HEK293T (cell line): ENCODE measurements at regions not wholly inside any gene's neighbourhood (a gene's known extent, or its start where the extent isn't known, plus 50 kb on each side); places are given as distances from the start of the nearest gene placed in this dataset.

Source experiments
- CTCF ChIA-PET: fragments of 350-600 bp; formaldehyde crosslinking; extraction: SDS; loops from one replicate; lab custom pipeline; 2021; ENCODE audit warnings: antibody characterized with exemption, inconsistent platforms; lab: Yijun Ruan, JAX
- POLR2A ChIA-PET: fragments of 350-600 bp; formaldehyde crosslinking; extraction: SDS; loops from one replicate; lab custom pipeline; 2020; ENCODE audit warnings: antibody characterized with exemption, inconsistent platforms; lab: Yijun Ruan, JAX
- DNase-seq: peaks from one replicate; pipeline ENCODE4 v3.0.0; 2012; ENCODE audit warnings: mixed read lengths; ENCODE audit errors: extremely low spot score
- ARNT ChIP-seq: fragments of 450-650 bp; IDR thresholded peaks from 2 replicates; pipeline ENCODE4 v1.6.1; 2017; ENCODE audit warnings: mild to moderate bottlenecking
- BHLHE40 ChIP-seq: fragments of 450-650 bp; IDR thresholded peaks from 2 replicates; pipeline ENCODE4 v1.6.1; 2016; ENCODE audit warnings: mild to moderate bottlenecking, moderate library complexity, borderline replicate concordance
- CTBP1 ChIP-seq: fragments of 450-650 bp; IDR thresholded peaks from 2 replicates; pipeline ENCODE4 v1.6.1; 2016; ENCODE audit warnings: borderline replicate concordance
- ELF4 ChIP-seq: fragments of 450-650 bp; IDR thresholded peaks from 2 replicates; pipeline ENCODE4 v1.6.1; 2017; ENCODE audit warnings: antibody characterized with exemption
- FOXA1 ChIP-seq: fragments of 450-650 bp; IDR thresholded peaks from 2 replicates; pipeline ENCODE4 v1.6.1; 2016; ENCODE audit warnings: mild to moderate bottlenecking
- FOXK2 ChIP-seq: fragments of 450-650 bp; IDR thresholded peaks from 2 replicates; pipeline ENCODE4 v1.6.1; 2016; ENCODE audit warnings: mild to moderate bottlenecking
- FOXM1 ChIP-seq: fragments of 450-650 bp; IDR thresholded peaks from 2 replicates; pipeline ENCODE4 v1.6.1; 2017; ENCODE audit warnings: mild to moderate bottlenecking, borderline replicate concordance
- HDGF ChIP-seq: fragments of 450-650 bp; IDR thresholded peaks from 2 replicates; pipeline ENCODE4 v1.6.1; 2017; ENCODE audit warnings: antibody characterized with exemption, borderline replicate concordance
- L3MBTL2 ChIP-seq: fragments of 450-650 bp; conservative IDR thresholded peaks from 2 replicates; pipeline ENCODE4 v1.6.1; 2016; ENCODE audit warnings: mild to moderate bottlenecking
- NFRKB ChIP-seq: fragments of 450-650 bp; IDR thresholded peaks from 2 replicates; pipeline ENCODE4 v1.6.1; 2016; ENCODE audit warnings: mild to moderate bottlenecking, moderate library complexity
- SP1 ChIP-seq: fragments of 450-650 bp; IDR thresholded peaks from 2 replicates; pipeline ENCODE4 v1.6.1; 2017
- SUZ12 ChIP-seq: fragments of 450-650 bp; IDR thresholded peaks from 2 replicates; pipeline ENCODE4 v1.6.1; 2016; ENCODE audit warnings: mild to moderate bottlenecking
- TARDBP ChIP-seq: fragments of 450-650 bp; IDR thresholded peaks from 2 replicates; pipeline ENCODE4 v1.6.1; 2016
- ZNF384 ChIP-seq: fragments of 450-650 bp; IDR thresholded peaks from 2 replicates; pipeline ENCODE4 v1.6.1; 2016
- TF ChIP-seq, protein P1 (sequence below): fragments of 450-650 bp; IDR thresholded peaks from 2 replicates; pipeline ENCODE4 v1.6.1; 2016

DNA sequence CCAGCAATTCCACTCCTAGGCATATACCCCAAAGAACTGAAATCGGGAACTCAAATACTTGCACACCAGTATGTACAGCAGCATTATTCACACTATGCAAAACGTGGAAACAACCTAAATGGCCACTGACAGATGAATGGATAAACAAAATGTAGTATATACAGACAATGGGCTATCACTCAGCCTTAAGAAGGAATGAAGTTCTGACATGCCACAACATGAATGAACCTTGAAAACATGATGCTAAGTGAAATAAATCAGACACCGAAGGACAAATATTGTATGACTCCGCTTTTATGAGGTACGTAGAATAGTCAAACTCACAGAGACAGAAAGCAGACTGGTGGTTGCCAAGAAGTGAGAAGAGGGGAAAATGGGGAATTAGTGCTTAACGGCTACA is 59.1 kb upstream of the CCN6 start:
- ChIA-PET CTCF (interaction anchor here (1.0 kb wide), 1 partner anchor 303 kb away, joined by 3 read pairs; no protein-coding TSS in a partner anchor), POLR2A (no interaction called here)
- DNase-seq: no peak
- TF ChIP-seq SUZ12: no peak

DNA sequence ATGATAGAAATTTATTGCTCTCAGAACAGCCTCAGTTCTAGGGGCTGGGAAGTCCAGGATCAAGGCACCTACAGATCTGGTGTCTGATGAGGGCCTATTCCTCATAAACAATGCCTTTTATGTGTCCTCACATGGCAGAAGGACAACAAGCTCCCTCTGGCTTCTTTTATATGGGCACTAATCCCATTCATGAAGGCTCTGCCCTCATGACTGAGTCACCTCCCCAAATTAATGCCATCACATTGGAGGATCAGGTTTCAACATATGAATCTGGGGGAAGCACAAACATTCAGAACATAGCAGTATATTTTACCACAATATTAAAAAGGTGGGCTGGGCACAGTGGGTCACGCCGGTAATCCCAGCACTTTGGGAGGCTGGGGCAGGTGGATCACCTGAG is 58.5 kb upstream of the CCN6 start:
- no peak for DNase-seq
- ChIA-PET POLR2A (no interaction called here), CTCF (interaction anchor here (1.0 kb wide), 1 partner anchor 303 kb away, joined by 3 read pairs; no protein-coding TSS in a partner anchor)
- no peak for TF ChIP-seq BHLHE40
- TF ChIP-seq TARDBP: no peak
- no peak for TF ChIP-seq SUZ12
- no peak for TF ChIP-seq ZNF384
- TF ChIP-seq FOXK2: no peak
- TF ChIP-seq, protein P1, sequence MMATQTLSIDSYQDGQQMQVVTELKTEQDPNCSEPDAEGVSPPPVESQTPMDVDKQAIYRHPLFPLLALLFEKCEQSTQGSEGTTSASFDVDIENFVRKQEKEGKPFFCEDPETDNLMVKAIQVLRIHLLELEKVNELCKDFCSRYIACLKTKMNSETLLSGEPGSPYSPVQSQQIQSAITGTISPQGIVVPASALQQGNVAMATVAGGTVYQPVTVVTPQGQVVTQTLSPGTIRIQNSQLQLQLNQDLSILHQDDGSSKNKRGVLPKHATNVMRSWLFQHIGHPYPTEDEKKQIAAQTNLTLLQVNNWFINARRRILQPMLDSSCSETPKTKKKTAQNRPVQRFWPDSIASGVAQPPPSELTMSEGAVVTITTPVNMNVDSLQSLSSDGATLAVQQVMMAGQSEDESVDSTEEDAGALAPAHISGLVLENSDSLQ: no peak
- no peak for TF ChIP-seq L3MBTL2
- TF ChIP-seq HDGF: no peak
- TF ChIP-seq CTBP1: no peak
- TF ChIP-seq ELF4: no peak

DNA sequence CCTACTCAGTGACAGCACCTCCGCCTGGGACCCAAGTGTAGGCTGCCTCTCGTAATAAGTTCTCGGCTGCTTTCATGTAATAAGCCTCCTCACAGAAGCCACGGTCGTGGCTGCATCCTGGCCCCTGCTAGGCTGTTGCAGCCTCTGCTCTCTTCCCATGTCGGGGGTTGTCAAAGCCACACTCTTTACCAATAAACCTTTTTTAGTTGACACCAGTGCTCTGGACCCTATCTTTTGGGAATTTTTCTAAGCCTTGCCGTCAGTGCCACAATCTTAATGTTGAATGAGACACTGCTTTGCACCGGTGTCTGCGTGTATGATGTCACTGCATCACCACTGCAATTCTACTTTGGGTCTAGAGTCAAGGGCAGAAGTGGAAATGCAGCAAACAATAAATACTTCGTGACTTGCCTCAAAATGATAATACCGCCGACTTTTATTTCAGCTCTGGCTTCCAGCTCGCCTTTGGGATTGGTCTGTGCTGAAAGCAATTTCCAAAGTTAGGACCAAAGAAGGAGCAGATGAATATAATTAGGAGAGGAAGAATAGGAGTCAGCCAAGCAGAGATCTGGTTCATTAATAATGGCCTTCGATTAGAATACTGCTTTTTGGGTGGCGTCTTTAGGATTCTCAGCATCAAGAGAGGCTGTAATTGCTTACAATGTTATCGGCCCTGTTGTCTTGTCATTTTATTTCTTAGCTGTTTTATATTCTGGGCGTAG is 57.6 kb upstream of the CCN6 start:
- CTCF ChIA-PET: interaction anchor here (1.0 kb wide), 1 partner anchor 219 kb away, joined by 3 read pairs; no protein-coding TSS in a partner anchor

DNA sequence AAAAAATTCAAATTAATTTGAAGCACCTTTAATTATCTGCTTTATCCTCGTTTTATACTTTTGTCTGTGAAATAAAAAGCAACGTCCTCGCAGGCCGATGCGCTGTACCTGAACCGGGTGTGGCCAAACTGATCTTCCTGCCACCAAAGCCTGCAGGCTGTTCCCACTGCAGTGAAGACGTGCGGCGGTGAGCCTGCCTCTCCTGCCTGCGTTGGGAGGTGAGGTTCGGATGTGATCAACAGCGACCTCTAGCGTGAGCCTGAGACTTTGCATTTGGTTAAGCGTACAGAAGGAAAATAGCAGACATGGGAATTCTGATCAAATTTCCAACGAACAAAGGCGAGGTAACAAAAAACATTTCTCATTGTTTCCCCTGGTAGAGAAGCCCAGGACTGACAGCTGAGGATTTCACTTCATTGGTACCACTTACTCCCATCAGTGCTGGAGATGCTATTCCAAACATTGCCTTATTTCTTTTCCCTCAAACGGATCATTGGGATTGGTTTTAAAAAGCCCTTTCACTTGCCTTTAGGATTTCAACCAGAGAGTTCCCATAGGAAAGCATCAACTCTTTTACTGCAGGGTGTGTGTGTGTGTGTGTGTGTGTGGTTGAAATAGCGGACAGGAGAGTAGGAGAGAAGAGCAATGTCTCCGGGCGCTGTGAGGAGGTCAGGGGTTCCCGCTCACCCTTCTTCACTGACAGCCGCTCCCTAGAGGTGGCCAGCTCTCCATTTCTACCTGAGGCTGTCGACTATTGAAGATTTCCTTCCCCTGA is 56.6 kb upstream of the CCN6 start:
- peak; percentile 90 for DNase-seq
- POLR2A ChIA-PET: no interaction called here
- TF ChIP-seq FOXM1 (no peak), CTBP1 (no peak), ELF4 (no peak), FOXK2 (no peak), NFRKB (no peak), HDGF (no peak), FOXA1 (no peak), L3MBTL2 (no peak), ZNF384 (no peak)
- TF ChIP-seq, protein P1: no peak
- CTCF ChIA-PET: interaction anchor here (0.6 to 1.0 kb wide), 2 partner anchors 48 to 220 kb away, joined by 3 read pairs; no protein-coding TSS in a partner anchor

More for the DNA sequence above, 57.6 kb upstream of the CCN6 start:
- POLR2A ChIA-PET: no interaction called here
- no peak for TF ChIP-seq FOXA1
- no peak for TF ChIP-seq SP1
- TF ChIP-seq SUZ12: no peak
- no peak for DNase-seq

DNA sequence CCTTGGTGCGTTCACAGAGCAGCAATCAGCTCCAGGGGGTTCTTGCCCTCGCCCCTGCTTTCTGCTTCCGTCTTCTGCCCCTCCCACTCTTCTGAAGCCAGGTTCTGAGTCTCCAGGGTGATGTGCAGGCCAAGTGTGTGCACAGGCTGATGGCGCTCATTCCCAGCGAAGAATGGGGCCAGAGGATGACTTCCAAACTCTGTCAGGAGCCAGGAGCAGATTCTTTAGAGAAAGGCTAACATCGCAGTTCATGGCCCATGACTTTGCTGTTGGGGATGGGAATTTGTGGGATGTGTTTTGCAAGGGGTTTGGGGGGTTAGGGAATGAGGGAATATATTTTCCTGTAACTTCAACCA is 56.1 kb upstream of the CCN6 start:
- ChIA-PET CTCF (interaction anchor here (0.6 to 0.7 kb wide), 2 partner anchors 48 to 586 kb away, joined by 3 read pairs; no protein-coding TSS in a partner anchor), POLR2A (no interaction called here)
- no peak for DNase-seq
- no peak for TF ChIP-seq L3MBTL2

DNA sequence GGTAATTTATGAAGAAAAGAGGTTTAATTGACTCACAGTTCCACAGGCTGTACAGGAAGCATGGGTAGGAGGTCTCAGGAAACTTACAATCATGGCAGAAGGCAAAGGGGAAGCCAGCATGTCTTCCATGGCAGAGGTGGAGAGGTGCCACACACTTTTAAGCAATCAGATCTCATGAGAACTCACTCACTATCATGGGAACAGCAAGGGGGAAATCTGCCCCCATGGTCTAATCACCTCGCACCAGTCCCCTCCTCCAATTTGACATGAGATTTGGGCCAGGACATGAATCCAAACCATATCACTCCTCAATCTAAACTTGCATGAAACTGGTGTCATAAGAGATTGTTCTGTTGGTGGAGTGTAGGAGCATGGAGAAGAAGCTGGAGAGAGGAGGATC is 51.6 kb upstream of the CCN6 start:
- ChIA-PET POLR2A (no interaction called here), CTCF (no interaction called here)
- TF ChIP-seq L3MBTL2 (no peak), FOXK2 (no peak), FOXA1 (no peak), NFRKB (no peak), ZNF384 (no peak), SP1 (no peak), ARNT (no peak), SUZ12 (no peak), BHLHE40 (no peak), HDGF (no peak), FOXM1 (no peak)
- TF ChIP-seq, protein P1: no peak
- no peak for DNase-seq
